ENCODE measurements at regions not wholly inside any gene's neighbourhood (a gene's known extent, or its start where the extent isn't known, plus 50 kb on each side); places are given as distances from the start of the nearest gene placed in this dataset.

DNA sequence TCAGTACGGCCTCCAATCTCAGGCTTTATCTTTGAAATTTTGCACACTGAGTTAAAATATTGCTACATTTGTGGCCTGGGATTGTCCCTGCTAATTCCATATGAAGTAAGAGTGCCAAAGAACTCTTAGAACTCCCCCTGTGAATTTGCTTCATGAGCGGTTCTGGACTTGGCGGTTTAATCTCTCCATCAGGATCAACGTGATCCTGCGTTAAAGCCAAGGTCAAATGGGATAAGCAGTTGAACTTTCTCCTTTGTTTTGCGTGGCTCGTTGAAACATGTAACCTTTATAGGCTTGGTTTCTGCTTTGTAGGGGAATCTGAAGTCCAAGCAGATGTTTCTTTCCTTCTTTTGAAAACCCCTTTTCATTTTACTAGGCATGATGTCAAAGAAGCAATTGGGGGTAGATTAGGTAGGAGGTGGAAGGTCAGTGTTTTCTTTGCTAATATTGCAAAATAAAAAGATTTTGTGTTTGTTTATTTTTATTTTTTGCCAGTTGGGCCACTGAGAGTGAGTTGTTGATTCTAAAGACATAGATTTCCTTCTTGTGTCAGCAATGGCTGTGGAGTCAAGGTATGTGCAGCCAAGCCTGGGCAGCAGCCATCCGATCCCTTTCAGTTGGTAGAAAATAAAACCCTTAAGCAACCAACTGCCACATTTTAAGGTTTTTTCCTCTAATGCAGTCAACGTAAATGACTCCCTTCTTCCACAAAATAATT lies 390.8 kb downstream of the NNT start:
- TF ChIP-seq POLR2A (IDR thresholded peaks at IDR 0.05) (no peak), CTCF (IDR thresholded peaks at IDR 0.05) (no peak)

All from testis (tissue), 2 donors.